Panc1 (cell line): ENCODE measurements at regions not wholly inside any gene's neighbourhood (a gene's known extent, or its start where the extent isn't known, plus 50 kb on each side); places are given as distances from the start of the nearest gene placed in this dataset.

Source experiments
- ATAC-seq: fragments of 200-7000 bp; cut with Tn5 transposase; 2 replicates; pipeline ENCODE4 v1.9.1; 2020; ENCODE audit warnings: mild to moderate bottlenecking, moderate library complexity
- BruUV-seq: library from RNA; stranded (reverse); fragments of 400-500 nt; replicated peaks from 2 replicates; lab custom pipeline; 2021; lab: Mats Ljungman, UMichigan
- CTCF ChIA-PET: fragments of 300-600 bp; sonication (Branson Sonifier 250); formaldehyde crosslinking; loops from one replicate; lab custom pipeline; 2022; ENCODE audit warnings: antibody characterized with exemption; lab: Charles Lee
- POLR2A ChIA-PET: fragments of 300-600 bp; sonication (Branson Sonifier 250); formaldehyde crosslinking; loops from one replicate; lab custom pipeline; 2022; ENCODE audit warnings: antibody characterized with exemption; lab: Charles Lee
- DNase-seq: peaks from one replicate; pipeline ENCODE4 v3.0.0-alpha.2; 2010; ENCODE audit warnings: low read depth, low spot score
- H3K27ac ChIP-seq: 2 replicates; pipeline ENCODE4 v1.5.1; 2011; ENCODE audit warnings: mild to moderate bottlenecking, low read length, inconsistent platforms
- H3K27me3 ChIP-seq: fragments of 200-500 bp; sonication (Bioruptor generic); 2 replicates; pipeline ENCODE4 v1.6.0; 2014; ENCODE audit warnings: low read length, inconsistent platforms; ENCODE audit not compliant: control insufficient read depth, insufficient read depth
- H3K36me3 ChIP-seq: fragments of 200-500 bp; sonication (Bioruptor generic); 2 replicates; pipeline ENCODE4 v1.5.1; 2014; ENCODE audit warnings: inconsistent platforms, mild to moderate bottlenecking, low read length, moderate library complexity; ENCODE audit not compliant: control insufficient read depth, insufficient read depth
- H3K4me1 ChIP-seq: 2 replicates; pipeline ENCODE4 v1.5.1; 2011; ENCODE audit warnings: inconsistent platforms, mild to moderate bottlenecking, low read length, moderate library complexity; ENCODE audit not compliant: control insufficient read depth, insufficient read depth
- H3K4me3 ChIP-seq, 2 experiments: 2 replicates each; pipeline ENCODE4 v1.5.1; 2011 to 2012; ENCODE audit warnings: low read depth in 2 of 2, low read length in 2 of 2, mild to moderate bottlenecking in 2 of 2, inconsistent platforms in 1 of 2, moderate library complexity in 1 of 2
- H3K9me3 ChIP-seq: fragments of 200-500 bp; sonication (Bioruptor generic); 2 replicates; pipeline ENCODE4 v1.5.1; 2014; ENCODE audit warnings: low read depth, mild to moderate bottlenecking, inconsistent platforms, low read length, moderate library complexity; ENCODE audit not compliant: control insufficient read depth, insufficient read depth
- CTCF ChIP-seq: fragments of 450-650 bp; IDR thresholded peaks from 2 replicates; pipeline ENCODE4 v1.5.1; 2017; ENCODE audit warnings: mild to moderate bottlenecking
- POLR2AphosphoS5 ChIP-seq: IDR thresholded peaks from 2 replicates; pipeline ENCODE4 v1.6.1; 2012; ENCODE audit warnings: mild to moderate bottlenecking, low read depth, low read length, moderate library complexity
- SIN3A ChIP-seq: IDR thresholded peaks from 2 replicates; pipeline ENCODE4 v1.6.1; 2012; ENCODE audit warnings: low read depth, mild to moderate bottlenecking, low read length, moderate library complexity, borderline replicate concordance; ENCODE audit not compliant: insufficient read depth
- TCF7L2 ChIP-seq: IDR thresholded peaks from 2 replicates; pipeline ENCODE4 v1.6.1; 2011; ENCODE audit warnings: mild to moderate bottlenecking, low read depth, low read length, inconsistent platforms
- in situ Hi-C: cut with HindIII; loops from 2 replicates; pipeline ENCODE4 v1.10.0; 2016; ENCODE audit warnings: low sequenced_read_pairs, low pct_unique_long_range_greater_than_20kb
- intact Hi-C: fragments of 100-400 bp; cut with micrococcal nuclease; formaldehyde crosslinking; loops from one replicate; pipeline ENCODE4 v1.10.0; 2022; ENCODE audit not compliant: unreplicated experiment
- TF ChIP-seq, protein P1 (sequence below), 2 experiments: IDR thresholded peaks; 2 replicates each; pipeline ENCODE4 v1.6.1; 2011 to 2012; ENCODE audit warnings: low read depth in 2 of 2, control low read depth in 1 of 2, low read length in 1 of 2, mild to moderate bottlenecking in 1 of 2, moderate library complexity in 1 of 2; ENCODE audit not compliant: insufficient read depth in 1 of 2

GRCh38 chr5:74376187-74376586, 264.3 kb downstream of the ENC1 start:
- Histone ChIP-seq H3K4me1 (no peaks in the 10 kb centered on the region), H3K36me3 (no peaks in the 10 kb centered on the region), H3K9me3 (no peaks in the 10 kb centered on the region), H3K27ac (no peak overlapping the region), H3K4me3 (no peak overlapping the region), H3K27me3 (no peaks in the 10 kb centered on the region; the same call in 1 of the 2 replicates)
- CTCF ChIA-PET: no interaction called here
- ATAC-seq (no peak), DNase-seq (no peak)
- POLR2A ChIA-PET: no interaction called here
- BruUV-seq: no TSS peak
- intact Hi-C loops (no loop called here), in situ Hi-C loops (no loop called here)
- TF ChIP-seq, protein P1, sequence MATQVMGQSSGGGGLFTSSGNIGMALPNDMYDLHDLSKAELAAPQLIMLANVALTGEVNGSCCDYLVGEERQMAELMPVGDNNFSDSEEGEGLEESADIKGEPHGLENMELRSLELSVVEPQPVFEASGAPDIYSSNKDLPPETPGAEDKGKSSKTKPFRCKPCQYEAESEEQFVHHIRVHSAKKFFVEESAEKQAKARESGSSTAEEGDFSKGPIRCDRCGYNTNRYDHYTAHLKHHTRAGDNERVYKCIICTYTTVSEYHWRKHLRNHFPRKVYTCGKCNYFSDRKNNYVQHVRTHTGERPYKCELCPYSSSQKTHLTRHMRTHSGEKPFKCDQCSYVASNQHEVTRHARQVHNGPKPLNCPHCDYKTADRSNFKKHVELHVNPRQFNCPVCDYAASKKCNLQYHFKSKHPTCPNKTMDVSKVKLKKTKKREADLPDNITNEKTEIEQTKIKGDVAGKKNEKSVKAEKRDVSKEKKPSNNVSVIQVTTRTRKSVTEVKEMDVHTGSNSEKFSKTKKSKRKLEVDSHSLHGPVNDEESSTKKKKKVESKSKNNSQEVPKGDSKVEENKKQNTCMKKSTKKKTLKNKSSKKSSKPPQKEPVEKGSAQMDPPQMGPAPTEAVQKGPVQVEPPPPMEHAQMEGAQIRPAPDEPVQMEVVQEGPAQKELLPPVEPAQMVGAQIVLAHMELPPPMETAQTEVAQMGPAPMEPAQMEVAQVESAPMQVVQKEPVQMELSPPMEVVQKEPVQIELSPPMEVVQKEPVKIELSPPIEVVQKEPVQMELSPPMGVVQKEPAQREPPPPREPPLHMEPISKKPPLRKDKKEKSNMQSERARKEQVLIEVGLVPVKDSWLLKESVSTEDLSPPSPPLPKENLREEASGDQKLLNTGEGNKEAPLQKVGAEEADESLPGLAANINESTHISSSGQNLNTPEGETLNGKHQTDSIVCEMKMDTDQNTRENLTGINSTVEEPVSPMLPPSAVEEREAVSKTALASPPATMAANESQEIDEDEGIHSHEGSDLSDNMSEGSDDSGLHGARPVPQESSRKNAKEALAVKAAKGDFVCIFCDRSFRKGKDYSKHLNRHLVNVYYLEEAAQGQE (IDR thresholded peaks at IDR 0.05; ENCODE audit: insufficient read depth in 1 of 2, low read depth in 2 of 2, low read length in 1 of 2): no peak
- TF ChIP-seq CTCF (no peak), TCF7L2 (no peak), POLR2AphosphoS5 (no peak), SIN3A (no peak)

DNA sequence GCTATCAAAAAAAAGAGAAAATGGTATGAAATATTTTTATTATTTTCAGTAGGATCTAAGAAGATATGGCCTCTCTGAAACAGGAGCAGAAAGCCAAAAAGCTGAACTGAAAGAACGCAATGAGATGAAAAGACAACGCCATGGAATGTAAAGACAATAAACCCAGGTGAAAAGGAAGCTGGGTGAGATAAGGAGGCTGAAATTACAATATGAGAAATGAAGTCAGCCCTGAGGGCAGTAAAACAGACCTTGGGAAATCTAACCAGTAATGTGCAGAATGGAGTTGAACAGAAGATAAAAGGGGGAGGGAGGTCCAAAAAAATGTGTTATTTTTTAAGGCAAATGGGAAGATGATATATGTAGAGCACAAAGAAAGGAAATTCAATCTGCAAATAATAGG, 265.3 kb downstream of the ENC1 start:
- H3K4me1 ChIP-seq: no peaks in the 10 kb centered on the region
- H3K36me3 ChIP-seq: no peaks in the 10 kb centered on the region
- no peak overlapping the region for H3K4me3 ChIP-seq
- no TSS peak for BruUV-seq
- no peak for ATAC-seq
- H3K27me3 ChIP-seq: no peaks in the 10 kb centered on the region; the same call in 1 of the 2 replicates
- ChIA-PET CTCF (no interaction called here), POLR2A (no interaction called here)
- in situ Hi-C loops (no loop called here), intact Hi-C loops (no loop called here)
- no peak for DNase-seq
- H3K27ac ChIP-seq: no peak overlapping the region
- no peak for TF ChIP-seq CTCF
- no peak for TF ChIP-seq POLR2AphosphoS5
- TF ChIP-seq, protein P1 (IDR thresholded peaks at IDR 0.05; ENCODE audit: insufficient read depth in 1 of 2, low read depth in 2 of 2, low read length in 1 of 2): no peak
- no peak for TF ChIP-seq SIN3A
- no peak for TF ChIP-seq TCF7L2
- no peaks in the 10 kb centered on the region for H3K9me3 ChIP-seq
